Muscle of back (tissue), 3 donors: ENCODE measurements at regions not wholly inside any gene's neighbourhood (a gene's known extent, or its start where the extent isn't known, plus 50 kb on each side); places are given as distances from the start of the nearest gene placed in this dataset.
"Not testable (repeated sequence)": the region's sequence is repeated elsewhere in the genome, so short reads cannot be mapped to it uniquely, and the experiment has no call there.

Source experiments
- DNase-seq, 3 donors: peaks; one replicate each; pipeline versions ENCODE4 v3.0.0 to v3.0.0-alpha.2; 2013

DNA sequence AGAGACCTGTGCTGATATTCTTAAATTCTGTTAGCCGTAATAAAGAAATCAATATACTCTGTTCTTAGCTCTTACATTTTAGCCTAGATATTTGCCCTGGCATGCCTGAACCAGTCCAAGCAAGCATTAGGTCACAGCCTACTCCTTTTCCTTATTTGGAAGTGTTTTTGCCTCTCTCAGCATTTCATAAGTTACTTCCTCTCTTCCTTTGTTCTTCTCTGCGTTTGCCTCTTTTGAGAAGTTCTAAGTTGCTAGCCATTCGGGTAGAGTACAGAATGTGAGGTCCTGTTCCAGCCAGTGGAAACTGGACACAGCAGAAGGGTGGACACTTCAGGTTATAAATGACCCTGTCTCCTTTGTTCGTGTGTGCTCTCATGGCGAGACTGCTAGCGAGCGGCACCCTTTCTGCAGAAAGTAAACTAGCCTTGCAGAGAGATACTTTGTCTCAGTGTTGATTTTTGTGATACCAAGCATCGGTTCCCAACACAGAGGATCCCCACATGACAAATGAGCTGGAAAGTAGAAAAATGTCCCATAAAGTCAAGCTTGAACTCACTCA lies 75.0 kb upstream of the FAM153A start:
- DNase-seq: not testable (repeated sequence)

DNA sequence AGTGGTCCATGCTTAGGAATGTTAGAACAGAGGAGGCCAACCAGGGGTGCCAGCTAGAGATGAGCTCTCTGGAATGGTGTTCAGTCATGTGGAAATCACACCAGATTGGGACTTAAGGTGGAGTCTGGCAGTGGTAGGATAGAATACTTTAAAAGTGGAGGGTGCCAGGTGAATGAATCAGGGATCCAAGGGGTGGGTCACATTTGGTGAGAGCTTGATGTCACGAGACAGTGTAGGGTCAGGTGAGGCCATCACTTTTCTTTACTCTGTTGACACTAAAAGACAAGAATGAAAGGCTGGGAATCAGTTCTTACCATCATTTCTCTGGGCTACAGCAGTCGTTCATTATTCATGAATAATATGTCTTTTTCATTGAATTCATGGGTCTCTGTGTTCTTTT lies 73.8 kb upstream of the FAM153A start:
- DNase-seq: not testable (repeated sequence)

DNA sequence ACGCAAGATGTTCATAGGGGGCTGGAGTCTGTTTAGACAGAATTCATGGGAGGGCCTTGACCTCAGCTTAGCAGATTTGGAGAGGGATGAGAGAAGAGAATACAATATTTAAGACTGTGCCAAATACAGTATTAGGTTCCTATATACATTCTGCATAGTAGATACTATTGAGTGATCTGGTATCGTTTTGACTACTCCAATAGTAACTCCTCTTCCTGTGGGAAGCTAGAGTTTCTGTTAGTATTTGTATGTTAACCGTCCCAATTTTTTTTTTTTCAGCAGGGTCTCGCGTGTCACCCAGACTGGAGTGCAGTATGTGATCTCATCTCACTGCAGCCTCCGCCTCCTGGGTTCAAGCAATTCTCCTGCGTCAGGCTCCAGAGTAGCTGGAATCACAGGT lies 65.2 kb upstream of the FAM153A start:
- not testable (repeated sequence) for DNase-seq

DNA sequence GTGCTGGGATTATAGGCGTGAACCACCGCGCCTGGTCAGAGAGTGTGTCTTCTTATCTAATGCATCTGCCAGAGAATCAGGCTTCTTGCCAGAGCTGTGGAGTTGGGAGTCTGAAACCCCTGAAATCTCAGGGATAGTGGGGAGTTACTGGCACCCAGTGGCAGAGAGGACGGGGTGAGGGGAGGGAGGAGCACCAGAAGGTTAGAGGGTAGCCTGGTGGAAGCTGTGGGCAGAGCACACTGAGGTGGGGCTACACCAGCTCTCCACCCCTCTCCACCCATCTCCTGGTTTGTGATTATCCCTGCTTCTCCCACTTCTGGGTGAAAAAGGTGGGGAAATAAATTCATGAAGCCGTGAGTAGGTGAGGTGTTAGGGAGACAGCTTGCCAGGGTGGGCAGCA lies 63.9 kb upstream of the FAM153A start:
- DNase-seq: not testable (repeated sequence)

DNA sequence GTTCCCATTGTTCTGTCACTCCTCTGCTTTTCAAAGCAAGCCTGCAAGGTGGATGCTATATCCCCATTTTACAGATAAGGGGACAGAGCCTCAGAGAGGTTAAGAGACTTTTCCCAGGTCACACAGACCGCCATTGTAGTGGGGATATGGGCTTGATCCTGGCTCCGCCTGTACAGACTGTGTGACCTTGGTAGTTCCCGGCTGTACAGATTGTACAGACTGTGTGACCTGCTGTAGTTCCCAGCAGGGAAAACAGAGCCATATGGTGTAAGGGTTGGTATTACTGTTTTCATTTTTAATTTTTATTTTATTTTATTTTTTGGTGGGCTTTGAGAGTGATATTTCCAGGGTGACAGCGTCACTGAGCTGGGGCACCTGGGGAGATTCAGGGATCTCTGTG lies 63.2 kb upstream of the FAM153A start:
- not testable (repeated sequence) for DNase-seq

DNA sequence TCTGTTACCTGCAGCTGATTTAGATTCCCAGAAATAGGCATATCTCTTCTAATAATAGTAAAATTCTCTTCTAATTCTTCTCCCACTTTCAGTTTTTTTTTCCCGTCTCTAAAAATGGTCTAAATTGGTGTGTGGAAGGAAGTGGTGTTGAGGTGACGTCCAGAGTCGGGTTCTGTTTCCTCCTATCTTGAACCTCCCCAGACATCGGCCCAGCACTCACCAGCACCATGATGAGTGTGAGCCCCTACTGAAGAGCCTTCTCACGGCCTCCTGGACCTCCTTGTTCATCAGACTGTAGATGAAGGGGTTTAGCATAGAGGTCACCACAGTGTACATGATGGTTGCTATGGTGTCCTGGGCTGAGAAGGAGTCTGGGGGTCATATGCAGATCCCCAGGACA lies 53.5 kb upstream of the FAM153A start:
- not testable (repeated sequence) for DNase-seq
